ENCODE measurements at regions not wholly inside any gene's neighbourhood (a gene's known extent, or its start where the extent isn't known, plus 50 kb on each side); places are given as distances from the start of the nearest gene placed in this dataset.
"Not testable (repeated sequence)": the region's sequence is repeated elsewhere in the genome, so short reads cannot be mapped to it uniquely, and the experiment has no call there.

DNA sequence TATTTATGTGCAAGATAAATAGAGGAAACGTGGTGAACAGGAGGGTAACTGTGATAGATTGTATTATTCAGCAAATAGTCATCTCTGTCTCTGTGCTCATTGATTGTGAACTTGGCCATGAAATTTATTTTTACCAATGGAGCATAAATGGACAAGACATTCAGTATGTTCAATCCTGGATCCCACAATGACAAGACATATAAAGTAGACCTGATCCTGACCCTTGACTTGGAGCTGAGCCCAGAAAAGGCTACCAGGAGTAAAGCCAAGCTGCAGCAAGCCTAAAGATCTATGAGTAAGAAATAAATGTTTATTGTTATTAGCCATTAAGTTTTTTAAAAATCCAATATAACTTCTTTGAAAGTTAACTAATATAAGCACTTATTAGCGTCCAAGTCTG is 531.2 kb downstream of the PIK3C3 start:
- no peak for DNase-seq

GRCh38 chr18:42508683-42509296 is 553.8 kb downstream of the PIK3C3 start:
- no peak for DNase-seq

GRCh38 chr18:42509750-42510415 is 554.8 kb downstream of the PIK3C3 start:
- DNase-seq = no peak

- no peak for DNase-seq
Observed at GRCh38 chr18:42510540-42510939, 555.5 kb downstream of the PIK3C3 start.

DNA sequence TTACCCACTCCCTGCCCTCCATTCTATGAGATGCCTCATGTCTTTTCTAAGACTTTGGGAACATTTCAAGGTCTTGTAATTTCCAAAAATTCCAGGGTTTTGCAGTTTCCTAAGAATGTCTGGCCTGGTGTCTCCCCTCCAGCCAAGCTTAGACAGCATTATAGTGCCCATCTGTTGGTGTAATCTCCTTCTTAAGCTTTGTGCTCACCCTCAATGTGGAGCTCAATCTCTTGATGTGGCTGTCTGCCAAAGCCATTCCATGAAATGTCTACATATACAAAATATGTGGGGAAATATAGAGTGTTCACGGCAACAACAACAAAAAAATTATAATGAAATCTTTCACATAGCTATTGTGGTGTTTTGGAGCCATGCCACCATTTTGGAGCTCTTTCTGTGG is 558.4 kb downstream of the PIK3C3 start:
- no peak for DNase-seq

DNA sequence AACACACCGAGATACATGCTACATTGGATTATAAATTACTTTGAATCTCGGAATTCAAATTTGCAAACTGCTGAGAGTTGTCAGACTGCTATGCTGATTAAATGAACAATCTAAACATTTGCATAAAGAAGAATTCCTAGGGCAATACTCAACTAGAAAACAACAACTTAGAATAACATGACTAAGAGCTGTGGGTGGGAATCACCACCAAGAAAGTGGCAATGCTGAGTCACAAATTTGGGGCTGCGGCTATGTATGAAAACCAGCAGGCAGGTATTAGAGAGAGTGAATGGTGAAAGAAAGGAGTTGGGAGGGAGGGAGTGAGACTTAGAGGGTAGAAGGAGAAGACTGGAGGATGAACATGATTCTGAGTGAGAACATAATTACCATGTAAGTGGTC is 559.5 kb downstream of the PIK3C3 start:
- no peak for DNase-seq

DNA sequence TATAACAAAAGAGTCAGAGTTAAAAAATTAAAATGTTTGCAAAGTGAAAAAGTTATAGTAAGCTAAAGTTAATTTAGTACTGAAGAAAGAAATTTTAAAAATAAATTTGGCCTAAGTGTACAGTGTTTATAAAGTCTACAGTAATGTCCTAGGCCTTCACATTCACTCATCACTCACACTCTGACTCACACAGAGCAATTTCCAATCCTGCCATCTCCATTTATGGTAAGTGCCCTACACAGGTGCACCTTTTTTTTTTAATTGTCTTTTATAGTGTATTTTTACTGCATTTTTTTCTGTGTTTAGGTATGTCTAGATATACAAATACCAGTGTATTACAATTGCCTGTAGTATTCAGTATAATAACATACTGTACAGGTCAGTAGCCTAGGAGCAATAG is 562.9 kb downstream of the PIK3C3 start:
- no peak for DNase-seq

DNA sequence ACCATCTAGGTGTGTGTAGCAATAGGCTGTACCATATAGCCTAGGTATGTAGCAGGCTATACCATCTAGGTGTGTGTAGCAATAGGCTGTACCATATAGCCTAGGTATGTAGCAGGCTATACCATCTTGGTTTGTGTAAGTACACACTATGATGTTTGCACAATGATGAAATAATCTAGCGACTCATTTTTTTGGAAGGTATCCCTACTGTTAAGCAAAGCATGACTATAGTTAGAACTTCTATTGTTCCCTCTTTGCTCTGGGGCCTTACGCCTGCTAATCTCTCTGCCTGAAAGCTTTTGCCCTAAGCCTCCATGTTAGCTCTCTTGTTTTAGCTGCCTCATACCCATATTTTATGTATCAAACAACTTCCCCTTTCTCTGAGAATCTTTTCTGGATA is 563.3 kb downstream of the PIK3C3 start:
- DNase-seq = not testable (repeated sequence)

DNA sequence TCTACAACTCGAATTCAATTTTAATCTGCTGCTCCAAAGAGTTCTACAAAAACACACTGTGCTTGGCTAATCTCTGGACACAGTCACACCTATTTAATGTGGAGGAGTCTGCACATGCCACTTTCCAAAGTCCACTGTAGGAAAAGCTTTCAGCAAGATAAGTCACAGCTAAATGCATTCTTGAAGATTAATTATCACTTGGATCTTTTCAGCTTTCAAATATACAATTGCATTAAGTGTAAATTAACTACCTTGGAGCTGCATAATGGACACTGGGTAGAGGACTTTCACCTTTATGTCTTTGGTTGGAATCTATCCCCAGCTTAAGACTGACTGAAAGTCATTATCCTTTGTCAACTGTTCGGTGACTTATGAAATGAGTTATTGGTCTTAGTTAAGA is 565.1 kb downstream of the PIK3C3 start:
- no peak for DNase-seq

GRCh38 chr18:42525905-42526304 is 570.9 kb downstream of the PIK3C3 start:
- DNase-seq = no peak

GRCh38 chr18:42527766-42528165 is 572.7 kb downstream of the PIK3C3 start:
- DNase-seq = no peak

DNA sequence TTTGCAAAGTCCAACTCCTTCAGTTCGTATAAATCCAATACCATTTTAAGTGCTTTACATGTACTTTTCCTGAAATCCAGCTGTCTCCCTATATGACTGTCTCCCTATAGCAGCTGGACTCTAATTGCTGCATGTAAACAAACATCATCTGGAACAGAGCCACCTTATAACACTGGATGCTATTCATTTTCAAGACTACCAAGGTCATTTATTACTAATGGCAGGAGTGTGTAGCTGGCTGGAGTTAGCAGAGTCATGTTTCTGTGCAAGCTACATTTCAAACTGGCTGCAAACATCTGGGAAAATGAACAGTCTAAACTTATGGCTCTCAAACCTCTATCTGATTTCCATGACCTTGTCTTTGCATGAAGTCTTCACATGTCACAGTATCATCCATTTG is 575.2 kb downstream of the PIK3C3 start:
- DNase-seq = no peak

DNA sequence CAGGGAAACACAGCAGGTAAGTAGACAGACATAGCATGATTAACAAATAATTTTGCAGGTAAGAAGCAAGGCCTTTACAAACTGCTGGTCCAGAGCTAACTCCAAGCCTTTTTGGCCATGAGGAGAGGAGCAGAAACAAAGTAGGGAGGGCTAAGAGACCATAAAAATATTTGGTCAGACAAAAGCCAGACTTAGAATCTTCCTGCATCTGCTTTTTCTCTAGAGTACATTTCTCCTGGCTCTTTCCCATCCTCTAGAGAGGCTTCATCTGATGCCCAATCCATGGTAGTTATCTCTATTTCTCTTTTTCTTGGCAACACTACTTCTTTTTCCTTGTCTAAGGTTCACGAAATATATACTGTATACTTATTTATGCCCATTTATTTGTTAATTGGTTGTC is 577.1 kb downstream of the PIK3C3 start:
- DNase-seq = no peak

- no peak for DNase-seq
Observed at GRCh38 chr18:42533009-42533575, 578.1 kb downstream of the PIK3C3 start.

DNA sequence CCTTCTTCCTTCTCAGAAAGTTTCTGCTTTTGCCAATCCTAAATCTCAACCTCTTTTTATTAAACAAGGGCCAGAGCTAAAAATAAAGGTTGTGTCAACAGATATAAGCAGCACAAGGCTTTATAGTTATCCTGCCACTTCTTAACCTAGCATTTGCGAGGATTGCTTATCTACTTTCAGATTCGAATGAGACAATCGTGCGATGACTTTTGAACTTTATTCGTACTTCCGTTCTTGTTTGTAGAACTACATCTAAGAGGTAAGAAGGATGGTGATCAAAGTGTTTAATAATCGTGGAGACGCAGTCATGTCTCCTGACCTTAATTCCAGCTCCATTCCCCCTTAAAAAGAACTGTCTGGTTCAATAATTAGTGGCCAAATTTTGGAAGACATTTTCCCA is 578.6 kb downstream of the PIK3C3 start:
- DNase-seq = no peak

- DNase-seq = no peak
Observed at GRCh38 chr18:42534313-42534712, 579.3 kb downstream of the PIK3C3 start.

- DNase-seq = no peak
Observed at GRCh38 chr18:42536442-42536841, 579.0 kb downstream of the RIT2 start.

GRCh38 chr18:42537291-42537690 is 578.2 kb downstream of the RIT2 start:
- DNase-seq = no peak

DNA sequence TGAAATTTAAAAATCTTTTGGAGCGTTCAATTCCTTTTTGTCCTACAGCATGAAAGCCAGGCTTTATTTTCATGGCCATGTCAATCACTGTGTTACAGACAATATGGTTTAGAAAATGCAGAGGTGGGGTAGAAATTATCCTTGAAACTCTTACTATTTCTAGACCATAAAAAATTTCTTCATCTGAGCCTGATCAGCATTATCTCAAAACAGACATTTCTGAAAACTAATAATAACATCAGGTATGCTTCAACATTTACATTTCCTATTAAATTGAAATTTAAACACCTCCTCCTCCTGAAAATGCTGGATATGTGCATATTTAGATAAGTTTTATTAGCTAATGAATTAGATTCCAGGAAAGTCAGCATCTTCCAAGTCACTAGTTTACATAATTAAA is 570.6 kb downstream of the RIT2 start:
- DNase-seq = no peak

- DNase-seq = no peak
Observed at GRCh38 chr18:42545825-42546224, 569.7 kb downstream of the RIT2 start.

- DNase-seq = no peak
Observed at GRCh38 chr18:42548493-42548892, 567.0 kb downstream of the RIT2 start.

DNA sequence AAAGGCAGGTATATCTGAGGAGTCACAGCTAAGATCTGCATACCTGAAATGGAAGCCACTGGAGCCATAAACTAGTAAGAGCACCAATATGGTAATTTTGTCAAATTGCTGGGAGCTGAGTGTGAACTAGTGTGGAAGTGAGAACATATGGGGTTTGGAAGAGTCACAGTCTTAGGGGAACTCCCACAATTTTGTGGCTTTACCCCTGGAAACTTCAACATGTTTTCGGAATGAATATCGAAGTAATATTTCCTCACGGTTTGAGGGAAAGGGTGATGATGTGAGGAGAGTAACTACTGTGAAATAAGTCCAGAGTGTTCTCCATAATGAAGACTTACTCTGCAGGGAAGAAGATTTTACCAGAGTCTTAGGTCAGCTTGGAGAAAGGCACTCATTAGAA is 565.9 kb downstream of the RIT2 start:
- DNase-seq = no peak

DNA sequence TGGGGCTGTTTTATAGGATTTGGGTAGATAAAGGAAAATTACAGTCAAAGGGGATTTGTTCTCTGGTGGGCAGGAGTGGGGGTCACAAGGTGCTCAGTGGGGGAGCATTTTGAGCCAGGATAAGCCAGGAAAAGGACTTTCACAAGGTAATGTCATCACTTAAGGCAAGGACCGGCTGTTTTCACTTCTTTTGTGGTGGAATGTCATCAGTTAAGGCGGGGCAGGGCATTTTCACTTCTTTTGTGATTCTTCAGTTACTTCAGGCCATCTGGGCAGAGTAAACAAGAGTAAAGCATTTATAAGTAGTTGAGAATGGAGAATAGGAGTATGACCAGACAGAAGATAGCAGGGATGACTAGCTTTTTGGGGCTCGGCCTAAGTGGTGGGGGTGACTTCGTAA is 562.9 kb downstream of the RIT2 start:
- DNase-seq = not testable (repeated sequence)

DNA sequence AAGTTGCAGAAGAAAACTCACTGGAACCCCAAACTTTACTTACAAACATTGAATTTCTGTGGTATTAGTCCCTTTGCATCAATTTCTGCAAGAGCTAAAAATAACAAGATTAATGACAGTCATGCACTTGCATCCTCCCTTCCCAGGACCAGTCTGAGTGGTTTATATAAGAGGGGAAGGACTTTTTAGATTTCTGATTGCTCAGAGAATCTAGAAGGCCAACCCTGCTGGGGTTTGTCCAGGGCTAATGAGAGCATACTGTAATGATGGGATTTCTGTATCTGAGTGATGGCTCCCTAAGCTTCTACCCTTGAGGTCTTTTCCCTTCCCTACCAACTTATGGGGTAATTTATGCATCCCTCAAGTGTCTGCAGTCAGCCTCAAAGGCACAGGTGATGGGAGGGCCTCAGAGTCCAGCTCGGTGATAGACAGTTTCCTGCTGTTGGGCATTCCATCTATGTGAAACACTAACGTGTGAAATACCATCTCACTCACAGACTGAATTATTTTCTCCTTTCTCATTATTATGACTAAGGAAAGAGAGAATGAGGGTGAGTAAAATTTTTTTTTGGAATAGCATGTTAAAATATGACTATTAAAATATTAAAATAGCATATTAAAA is 556.3 kb downstream of the RIT2 start:
- no peak for DNase-seq
